HG03064 (cell line): ENCODE measurements at regions not wholly inside any gene's neighbourhood (a gene's known extent, or its start where the extent isn't known, plus 50 kb on each side); places are given as distances from the start of the nearest gene placed in this dataset.
"Not testable (repeated sequence)": the region's sequence is repeated elsewhere in the genome, so short reads cannot be mapped to it uniquely, and the experiment has no call there.

Experiments
- ATAC-seq: cut with Tn5 transposase; IDR thresholded peaks from one replicate; pipeline ENCODE4 v1.9.1; 2021; ENCODE audit warnings: low read depth; ENCODE audit not compliant: unreplicated experiment

DNA sequence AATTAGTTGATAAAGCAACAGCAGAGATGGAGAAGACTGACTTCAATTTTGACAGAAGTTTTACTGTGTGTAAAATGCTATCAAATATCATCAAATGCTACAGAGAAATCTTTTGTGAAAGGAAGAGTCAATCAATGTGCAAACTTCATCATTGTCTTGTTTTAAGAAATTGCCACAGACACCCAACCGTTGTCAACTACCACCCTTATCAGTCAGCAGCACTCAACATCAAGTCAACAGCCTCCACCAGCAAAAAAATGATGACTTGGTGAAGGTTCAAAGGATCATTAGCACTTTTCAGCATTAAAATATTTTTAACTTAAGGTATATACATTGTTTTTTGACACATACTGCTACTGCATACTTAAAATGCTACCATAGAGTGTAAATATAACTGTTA is 888.8 kb downstream of the CDH18 start:
- no peak for ATAC-seq

DNA sequence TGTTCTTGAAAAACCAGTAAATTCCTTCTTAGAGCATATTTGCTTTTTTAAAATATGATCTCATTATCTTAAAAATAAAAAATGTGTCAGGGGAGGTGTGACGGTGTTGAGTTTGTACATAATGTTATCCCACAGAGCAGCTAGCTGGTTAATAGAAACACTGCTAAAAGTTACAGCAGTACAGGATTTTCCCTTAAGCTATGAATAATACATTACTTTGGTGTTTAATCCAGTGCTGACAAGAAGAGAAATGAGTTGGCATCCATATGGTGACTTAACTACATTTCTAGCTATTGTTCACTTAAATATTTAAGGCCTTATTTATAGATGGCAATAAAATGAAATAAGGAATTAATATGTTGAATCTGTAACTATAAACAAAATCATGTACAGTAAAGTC is 883.1 kb downstream of the CDH18 start:
- no peak for ATAC-seq

DNA sequence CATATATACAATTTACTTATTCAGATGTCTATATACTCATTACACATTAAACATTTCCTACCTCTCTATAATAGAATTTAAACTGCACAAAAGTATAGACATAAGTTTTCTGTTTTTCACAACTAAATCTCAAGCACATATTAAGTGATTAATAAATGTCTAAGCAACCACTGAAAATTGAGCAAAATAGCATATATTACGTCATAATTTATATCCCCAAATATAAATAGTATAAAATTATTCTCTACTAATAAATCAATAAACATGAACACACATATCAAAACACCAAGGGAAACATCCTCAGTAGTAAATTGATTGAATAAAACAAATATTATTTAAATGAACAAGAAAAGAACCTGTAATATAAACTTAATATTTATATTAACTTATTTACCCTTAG is 865.1 kb downstream of the CDH18 start:
- ATAC-seq = no peak

DNA sequence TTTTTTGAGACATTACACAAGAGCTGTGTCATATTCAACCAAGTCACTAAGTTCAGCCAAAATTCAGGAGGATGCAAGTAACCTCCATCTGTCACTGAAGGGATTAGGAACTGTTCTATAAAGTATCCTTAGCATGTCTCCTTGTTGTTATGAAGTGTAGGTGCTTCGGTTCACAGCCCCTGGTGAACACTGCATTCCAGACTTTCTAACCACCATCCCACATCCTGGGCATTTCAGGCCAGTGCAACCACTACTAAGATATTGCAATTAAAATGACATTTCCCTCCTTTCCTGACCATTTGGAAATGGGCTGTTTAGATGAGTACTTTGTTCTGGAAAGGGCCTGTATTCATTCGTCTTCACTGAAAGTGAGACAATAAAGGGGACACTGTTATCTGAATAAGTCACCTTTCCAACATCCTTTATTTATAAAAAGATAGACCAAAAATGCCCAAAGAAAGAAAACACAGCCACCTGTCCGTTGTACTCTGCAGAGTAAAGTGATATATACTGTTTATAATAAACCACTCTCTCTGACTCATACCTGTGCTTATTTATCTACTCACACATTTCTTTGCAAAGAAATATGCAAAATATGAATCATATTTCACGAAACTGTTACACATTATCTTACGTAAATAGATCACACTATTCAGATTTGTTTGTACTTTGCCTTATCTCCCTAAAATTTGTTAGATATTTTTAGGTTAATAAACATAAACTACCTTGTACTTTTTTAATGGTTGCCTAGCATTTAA is 861.9 kb downstream of the CDH18 start:
- ATAC-seq = no peak

DNA sequence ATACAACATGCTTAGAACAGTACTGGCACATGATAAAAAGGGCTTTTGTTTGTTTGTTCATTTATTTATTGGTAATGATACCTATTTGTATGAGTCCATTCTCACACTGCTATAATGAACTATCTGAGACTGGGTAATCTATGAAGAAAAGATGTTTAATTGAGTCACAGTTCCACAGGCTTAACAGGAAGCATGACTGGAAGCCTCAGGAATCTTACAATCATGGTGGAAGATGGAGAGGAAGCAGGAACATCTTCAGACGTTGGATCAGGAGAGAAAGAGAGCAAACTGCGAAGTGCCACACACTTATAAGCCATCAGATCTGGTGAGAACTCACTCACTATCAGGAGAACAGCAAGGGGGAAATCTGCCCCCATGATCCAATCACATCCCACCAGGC is 847.7 kb downstream of the CDH18 start:
- ATAC-seq = no peak

DNA sequence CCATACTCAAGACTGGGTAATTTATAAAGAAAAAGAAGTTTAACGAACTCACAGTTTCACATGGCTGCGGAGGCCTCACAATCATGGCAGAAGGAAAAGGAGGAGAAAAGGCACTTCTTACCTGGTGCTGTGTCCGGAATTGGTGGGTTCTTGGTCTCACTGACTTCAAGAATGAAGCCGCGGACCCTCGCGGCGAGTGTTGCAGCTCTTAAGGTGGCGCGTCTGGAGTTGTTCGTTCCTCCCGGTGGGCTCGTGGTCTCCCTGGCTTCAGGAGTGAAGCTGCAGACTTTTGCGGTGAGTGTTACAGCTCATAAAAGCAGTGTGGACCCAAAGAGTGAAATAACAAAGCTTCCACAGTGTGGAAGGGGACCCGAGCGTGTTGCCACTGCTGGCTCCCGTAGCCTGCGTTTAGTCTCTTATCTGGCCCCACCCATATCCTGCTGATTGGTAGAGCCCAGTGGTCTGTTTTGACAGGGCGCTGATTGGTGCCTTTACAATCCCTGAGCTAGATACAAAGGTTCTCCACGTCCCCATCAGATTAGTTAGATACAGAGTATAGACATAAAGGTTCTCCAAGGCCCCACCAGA is 846.0 kb downstream of the CDH18 start:
- ATAC-seq = not testable (repeated sequence)

DNA sequence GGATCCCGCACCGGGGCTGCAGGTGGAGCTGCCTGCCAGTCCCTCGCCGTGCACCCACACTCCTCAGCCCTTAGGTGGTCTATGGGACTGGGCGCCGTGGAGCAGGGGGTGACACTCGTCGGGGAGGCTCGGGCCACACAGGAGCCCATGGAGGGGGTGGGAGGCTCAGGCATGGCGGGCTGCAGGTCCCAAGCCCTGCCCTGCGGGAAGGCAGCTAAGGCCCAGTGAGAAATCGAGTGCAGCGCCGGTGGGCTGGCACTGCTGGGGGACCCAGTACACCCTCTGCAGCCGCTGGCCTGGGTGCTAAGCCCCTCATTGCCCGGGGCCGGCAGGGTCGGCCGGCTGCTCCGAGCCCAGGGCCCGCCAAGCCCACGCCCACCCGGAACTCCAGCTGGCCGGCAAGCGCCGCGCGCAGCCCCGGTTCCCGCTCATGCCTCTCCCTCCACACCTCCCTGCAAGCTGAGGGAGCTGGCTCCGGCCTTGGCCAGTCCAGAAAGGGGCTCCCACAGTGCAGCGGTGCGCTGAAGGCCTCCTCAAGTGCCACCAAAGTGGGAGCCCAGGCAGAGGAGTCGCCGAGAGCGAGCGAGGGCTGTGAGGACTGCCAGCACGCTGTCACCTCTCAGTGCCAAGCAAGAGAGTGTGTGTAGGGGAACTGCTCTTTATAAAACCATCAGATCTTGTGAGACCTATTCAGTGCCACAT is 845.1 kb downstream of the CDH18 start:
- not testable (repeated sequence) for ATAC-seq

DNA sequence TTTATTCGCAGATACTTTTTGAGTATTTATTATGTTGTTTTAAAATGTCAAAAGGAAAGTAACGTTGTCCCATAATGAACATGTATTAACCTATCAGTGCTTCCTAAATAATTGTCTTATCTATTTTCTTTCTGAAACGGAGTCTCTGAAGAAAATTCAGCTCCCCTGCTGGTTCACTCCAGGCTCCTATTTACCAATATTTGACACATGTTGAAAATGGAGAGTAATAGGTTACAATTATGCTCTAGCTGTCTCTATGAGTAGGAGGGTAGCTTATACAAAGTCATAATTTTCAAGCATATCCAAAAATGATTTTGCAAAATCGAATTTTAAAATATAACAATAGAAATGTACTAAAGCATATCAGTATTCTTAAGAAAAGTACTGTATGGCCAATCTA is 844.1 kb downstream of the CDH18 start:
- no peak for ATAC-seq

DNA sequence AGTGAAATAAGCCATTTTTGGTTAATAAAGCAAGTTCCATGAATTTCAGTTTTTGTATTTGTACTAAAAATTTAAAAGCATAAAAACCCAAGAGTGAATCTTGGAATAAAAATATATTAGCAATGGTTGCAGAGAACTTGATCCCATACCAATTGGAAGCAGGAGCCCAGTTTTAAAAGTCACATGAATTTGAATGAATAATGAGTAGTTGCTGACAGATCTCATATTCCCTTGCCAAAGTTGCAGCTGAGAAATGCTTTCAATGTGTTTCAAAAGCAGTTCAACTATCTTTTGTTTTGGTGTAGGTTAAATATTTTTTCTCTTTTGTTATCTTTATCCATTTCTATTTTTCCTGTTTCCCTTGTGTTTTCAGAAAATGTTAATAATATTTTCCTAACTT is 818.6 kb downstream of the CDH18 start:
- no peak for ATAC-seq

DNA sequence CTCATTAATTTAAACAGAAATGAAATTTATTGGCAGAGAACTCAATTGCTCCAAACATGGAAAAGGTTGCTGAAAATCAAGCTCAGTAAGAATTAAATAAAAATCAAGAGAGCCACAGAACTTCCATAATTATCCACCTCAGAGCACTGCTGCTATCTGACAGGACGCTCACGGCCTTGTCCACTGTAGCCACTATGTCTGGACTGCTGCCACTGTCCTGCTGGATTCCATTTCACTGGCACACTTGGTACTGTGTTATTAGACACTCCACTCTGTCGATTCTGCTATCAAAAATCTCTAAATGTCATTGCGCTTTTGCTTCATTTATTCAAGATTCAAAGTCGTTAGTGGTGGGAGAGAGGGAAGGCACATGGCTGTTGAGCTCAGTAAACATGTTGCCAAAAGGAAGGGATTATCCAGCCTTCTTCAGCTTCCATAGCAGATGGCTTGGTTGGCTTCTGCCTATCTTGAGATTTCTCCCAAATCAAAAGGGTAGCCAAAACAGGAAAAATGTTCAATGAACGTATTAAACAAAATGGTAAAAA is 815.0 kb downstream of the CDH18 start:
- ATAC-seq = no peak

DNA sequence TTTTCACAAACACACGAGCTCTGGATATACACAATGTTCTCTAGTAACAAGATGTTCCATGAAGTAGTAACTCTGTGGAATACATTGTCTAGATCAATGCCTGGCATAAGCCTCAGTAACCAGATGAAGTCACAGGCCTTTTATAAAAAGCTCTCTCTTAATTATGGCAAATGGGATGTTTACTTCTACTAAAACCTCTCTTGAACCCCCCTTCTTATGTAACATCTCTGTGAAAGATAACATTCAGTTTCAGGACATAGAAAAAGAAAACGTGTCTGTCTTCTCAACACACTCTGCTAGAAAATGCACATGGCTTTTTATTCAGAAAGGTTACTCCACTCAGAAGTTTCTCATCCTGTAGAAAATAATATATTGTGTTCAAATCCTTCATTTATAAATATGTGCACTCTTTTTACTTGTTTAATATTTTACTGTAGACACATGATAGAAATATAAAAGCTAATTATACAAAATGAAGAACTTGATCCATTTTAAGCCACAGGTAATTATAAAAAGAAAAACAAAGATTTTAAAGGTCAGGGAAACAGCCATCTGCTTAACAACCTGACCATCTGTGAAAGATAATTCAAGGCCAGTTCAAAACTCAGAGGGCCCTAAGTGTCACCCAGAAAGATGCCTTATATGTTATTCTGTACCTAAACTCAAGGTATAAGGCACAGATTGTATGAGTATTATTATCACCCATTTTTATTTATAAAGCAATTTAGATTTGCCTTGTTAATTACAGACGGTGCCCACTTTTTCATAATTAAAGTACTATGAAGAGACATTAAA is 812.0 kb downstream of the CDH18 start:
- ATAC-seq = no peak

DNA sequence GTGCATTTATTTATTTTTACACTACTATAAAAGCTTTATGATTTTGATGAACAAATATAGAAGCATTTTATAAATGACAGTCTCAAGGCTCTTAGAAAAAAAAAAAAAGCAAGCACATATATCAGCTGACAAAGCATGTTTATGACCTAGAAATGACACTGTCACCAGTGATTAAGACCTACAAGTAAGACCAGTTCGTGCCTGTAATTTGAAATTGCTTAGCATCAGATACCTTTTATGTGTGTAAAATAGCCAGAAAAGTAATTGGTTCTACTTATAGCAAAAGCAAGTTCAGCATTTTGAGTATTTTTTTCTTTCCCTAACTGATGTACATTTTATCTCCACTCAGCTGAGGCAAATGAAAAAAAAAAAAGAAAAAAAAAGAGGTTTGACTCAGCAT is 808.4 kb downstream of the CDH18 start:
- ATAC-seq = no peak

DNA sequence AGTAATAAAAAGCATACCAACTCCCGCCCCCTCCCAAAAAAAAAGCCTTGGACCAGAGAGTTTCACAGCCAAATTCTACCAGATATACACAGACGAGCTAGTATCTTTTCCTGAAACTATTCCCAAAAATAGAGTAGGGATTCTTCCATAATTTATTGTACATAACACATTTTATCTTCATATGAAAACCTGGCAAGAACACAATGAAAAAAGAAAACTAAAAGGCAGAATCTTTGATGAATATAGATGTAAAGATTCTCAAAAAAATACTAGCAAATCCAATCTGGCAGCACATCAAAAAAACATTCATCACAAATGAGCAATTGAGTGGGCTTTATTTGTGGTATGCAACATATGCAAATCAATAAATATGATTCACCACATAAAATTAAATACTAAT is 798.8 kb downstream of the CDH18 start:
- ATAC-seq = no peak

DNA sequence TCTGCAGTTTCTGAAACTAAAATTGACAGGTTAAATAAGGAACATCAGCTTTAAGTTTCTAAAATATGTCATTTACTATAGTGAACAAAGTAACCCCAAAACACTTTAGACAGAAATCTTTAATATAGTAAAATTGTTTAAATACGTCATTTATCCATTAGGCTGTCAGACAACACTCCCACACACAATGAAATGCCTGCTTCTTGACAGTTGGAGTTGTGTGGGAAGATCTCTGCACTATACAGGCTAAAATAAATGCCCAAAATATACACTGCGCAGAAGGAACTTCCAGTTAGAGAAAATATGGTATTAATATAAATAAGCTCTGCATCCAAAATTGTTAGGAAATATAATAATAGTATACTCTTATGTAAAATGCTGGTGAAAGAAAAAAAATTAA is 794.4 kb downstream of the CDH18 start:
- ATAC-seq = no peak

DNA sequence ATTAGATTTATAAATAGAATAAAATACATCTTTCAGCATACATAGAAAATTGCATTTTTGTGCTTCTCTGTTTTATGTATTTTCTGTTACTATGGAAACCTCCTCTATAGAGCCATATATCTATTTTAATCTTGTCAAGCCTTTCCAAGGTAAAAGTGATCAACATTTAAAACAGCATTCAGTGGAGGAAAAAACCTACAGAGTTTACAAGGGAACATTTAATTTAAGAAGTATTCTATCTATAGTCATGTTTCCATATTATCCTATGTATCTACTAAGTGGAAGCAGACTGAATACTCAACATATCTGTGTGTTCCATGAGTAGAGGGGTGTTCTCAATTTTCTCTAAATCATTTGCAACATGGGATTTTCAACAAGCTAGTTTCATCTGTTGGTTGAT is 791.4 kb downstream of the CDH18 start:
- ATAC-seq = no peak

DNA sequence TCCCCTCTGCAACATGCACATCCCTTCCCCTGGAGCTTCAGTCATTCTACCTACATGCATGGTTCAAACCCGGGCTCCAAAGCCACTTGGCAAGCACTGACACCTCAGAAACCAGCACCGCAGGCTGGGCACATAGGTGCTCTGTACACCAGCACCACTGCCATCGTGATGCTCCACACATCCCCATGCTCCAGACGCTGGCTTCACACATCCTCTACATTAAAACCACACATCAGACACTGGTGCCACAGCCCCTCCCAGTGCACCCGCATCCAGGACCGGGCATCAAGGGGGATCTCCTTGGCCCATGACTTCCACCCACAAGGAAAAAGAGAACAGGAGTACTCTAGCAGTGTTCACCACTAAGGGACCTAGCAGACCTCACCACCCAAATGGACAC is 787.7 kb downstream of the CDH18 start:
- no peak for ATAC-seq

DNA sequence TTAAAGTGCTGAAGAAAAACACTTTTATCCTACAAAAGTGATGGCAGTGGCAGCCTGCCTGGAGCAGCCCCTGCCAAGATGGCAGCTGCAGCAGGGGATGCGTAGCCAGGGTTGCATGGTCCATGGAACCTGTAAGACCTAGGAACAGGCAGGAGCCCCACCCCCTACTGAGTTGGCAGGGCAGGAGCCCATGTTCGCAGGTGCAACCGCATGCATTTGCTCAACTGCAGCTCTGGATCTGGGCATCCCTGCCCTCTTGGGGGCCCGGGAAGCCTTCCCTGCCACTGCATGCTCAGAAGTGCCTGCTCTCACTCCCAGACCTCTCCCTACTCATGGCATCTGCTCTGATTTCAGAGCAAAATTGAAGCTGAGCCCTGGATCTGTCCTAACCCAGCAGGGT is 779.6 kb downstream of the CDH18 start:
- ATAC-seq = no peak

DNA sequence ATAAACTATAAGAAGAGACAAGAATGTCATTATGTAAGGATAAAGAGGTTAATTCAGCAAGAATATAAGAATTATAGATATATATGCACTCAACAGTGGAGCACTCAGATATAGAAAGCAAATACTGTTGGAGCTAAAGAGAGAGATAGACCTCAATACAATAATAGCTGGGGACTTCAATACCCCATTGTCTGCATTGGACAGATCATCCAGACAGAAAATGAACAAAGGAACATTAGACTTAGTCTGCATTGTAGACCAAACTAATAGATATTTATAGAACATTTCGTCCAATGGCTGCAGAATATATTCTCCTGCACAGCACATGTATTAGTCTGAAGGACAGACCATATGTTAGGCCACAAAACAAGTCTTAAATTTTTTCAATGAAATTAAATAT is 777.1 kb downstream of the CDH18 start:
- no peak for ATAC-seq

DNA sequence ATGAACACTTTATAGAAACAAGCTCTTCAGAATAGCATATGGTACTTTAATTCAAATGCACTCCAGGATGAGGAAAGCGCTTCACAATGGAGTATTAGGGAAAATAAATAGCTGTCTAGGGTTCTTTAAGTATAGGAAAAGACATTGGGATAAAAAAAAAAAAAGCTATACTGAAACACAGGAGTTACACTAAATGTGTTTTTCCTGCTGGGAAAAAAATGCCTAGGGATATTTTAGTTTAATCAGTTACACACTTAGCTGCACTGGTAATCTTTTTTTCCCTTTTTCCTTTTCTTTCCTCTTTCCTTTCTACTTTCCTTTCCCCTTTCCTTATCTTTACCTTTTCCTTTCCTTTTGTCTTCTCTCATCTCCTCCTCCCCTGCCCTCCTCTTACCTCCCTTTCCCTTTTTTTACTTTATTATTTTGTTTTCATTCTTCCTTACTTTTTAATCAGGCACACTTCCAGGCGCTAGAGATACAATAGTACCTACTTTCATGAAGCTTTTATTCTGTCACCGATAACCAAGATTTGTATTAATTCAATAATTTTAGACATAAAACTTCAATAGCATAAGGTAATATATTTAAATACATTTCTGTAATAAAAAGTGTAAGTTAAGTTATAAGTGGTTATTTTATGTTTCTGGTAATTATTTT is 758.7 kb downstream of the CDH18 start:
- no peak for ATAC-seq

DNA sequence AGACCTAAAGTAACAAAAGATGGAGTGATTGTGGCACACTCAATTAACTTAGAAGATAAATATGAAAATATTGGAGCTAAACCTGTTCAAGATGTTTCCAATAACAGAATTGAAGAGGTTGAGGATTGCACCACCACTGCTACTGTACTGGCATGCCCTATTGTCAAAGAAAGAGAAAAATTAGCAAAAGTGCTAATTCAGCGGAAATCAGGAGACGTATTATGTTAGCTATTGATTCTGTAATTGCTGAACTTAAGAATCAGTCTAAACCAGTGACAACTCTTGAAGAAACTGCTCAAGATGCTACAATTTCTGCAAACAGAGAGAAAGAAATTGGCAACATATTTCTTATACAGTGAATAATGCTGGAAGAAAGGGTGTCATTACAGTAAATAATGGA is 754.4 kb downstream of the CDH18 start:
- ATAC-seq = no peak
